ENCODE measurements at regions not wholly inside any gene's neighbourhood (a gene's known extent, or its start where the extent isn't known, plus 50 kb on each side); places are given as distances from the start of the nearest gene placed in this dataset.

GRCh38 chr22:48607901-48608662 lies 1219.6 kb downstream of the BRD1 start (continued):
- TF ChIP-seq ETS1 (IDR thresholded peaks at IDR 0.05) (no peak), NANOG (IDR thresholded peaks at IDR 0.05; ENCODE audit: borderline replicate concordance) (no peak), EZH2 (IDR thresholded peaks at IDR 0.05; ENCODE audit: low read depth, unreplicated experiment) (no peak), JUNB (IDR thresholded peaks at IDR 0.05; ENCODE audit: unreplicated experiment) (no peak), STAT1 (IDR thresholded peaks at IDR 0.05; ENCODE audit: unreplicated experiment) (no peak), CREB1 (CRISPR knock-in tag; IDR thresholded peaks at IDR 0.05; ENCODE audit: low read depth) (no peak), REST (IDR thresholded peaks at IDR 0.05; ENCODE audit: unreplicated experiment) (no peak), POLR2AphosphoS5 (IDR thresholded peaks at IDR 0.05; ENCODE audit: low read depth) (no peak)

- Histone ChIP-seq H3F3A (replicated peaks; ENCODE audit: low read depth) (no peaks in the 10 kb centered on the region), H3K27ac (ENCODE audit: low read depth) (no peak overlapping the region), H3K9me2 (ENCODE audit: insufficient read depth) (no peaks in the 10 kb centered on the region), H3K36me3 (ENCODE audit: insufficient read depth) (no peaks in the 10 kb centered on the region), H2AFZ (no peak overlapping the region), H3K27me3 (ENCODE audit: insufficient read depth) (no peaks in the 10 kb centered on the region), H3K4me2 (no peak overlapping the region), H3K4me3 (no peak overlapping the region), H3K4me1 (ENCODE audit: insufficient read depth) (no peaks in the 10 kb centered on the region), H4K20me1 (replicated peaks; ENCODE audit: insufficient read depth) (no peaks in the 10 kb centered on the region), H3K79me2 (replicated peaks; ENCODE audit: insufficient read depth) (no peaks in the 10 kb centered on the region)
- Mint-ChIP-seq H3K4me1 (peaks cover 5% of the 10 kb centered on the region; the same call in 1 of the 3 replicates), H3K36me3 (ENCODE audit: low read depth) (peaks cover 15% of the 10 kb centered on the region), H3K9me3 (peaks cover 13% of the 10 kb centered on the region), H3K27me3 (ENCODE audit: insufficient read depth, low read depth, poor library complexity) (peaks cover 8% of the 10 kb centered on the region), H3K4me3 (no peak overlapping the region), H3K27ac (no peak overlapping the region)
- ATAC-seq (no peak), DNase-seq (ENCODE audit: low spot score) (no peak)
- TF ChIP-seq CREB1 (CRISPR knock-in tag; IDR thresholded peaks at IDR 0.05; ENCODE audit: low read depth) (no peak), EZH2 (IDR thresholded peaks at IDR 0.05; ENCODE audit: low read depth, unreplicated experiment) (no peak), ZNF114 (CRISPR knock-in tag; IDR thresholded peaks at IDR 0.05) (no peak), STAT1 (IDR thresholded peaks at IDR 0.05; ENCODE audit: unreplicated experiment) (no peak), ZNF331 (CRISPR knock-in tag; IDR thresholded peaks at IDR 0.05; ENCODE audit: low read depth) (no peak), CTCF (conservative IDR thresholded peaks at IDR 0.05; ENCODE audit: low read depth in 2 of 2) (no peak), ETS1 (IDR thresholded peaks at IDR 0.05) (no peak), EZH2phosphoT487 (IDR thresholded peaks at IDR 0.05; ENCODE audit: unreplicated experiment) (no peak)
Measured at GRCh38 chr22:48606684-48607307, 1220.9 kb downstream of the BRD1 start.

Measured in GM23338 (cell line).